ENCODE measurements at regions not wholly inside any gene's neighbourhood (a gene's known extent, or its start where the extent isn't known, plus 50 kb on each side); places are given as distances from the start of the nearest gene placed in this dataset.

GRCh38 chr2:151175864-151176263, 85.8 kb downstream of the RBM43 start:
- TF ChIP-seq HNF4G (IDR thresholded peaks at IDR 0.05) (no peak), NR2F2 (IDR thresholded peaks at IDR 0.05) (no peak), GABPA (IDR thresholded peaks at IDR 0.05 in 1 of 2, conservative IDR thresholded peaks at IDR 0.05 in 1 of 2) (no peak), FOXA2 (IDR thresholded peaks at IDR 0.05) (no peak), RXRA (IDR thresholded peaks at IDR 0.05) (no peak), CTCF (IDR thresholded peaks at IDR 0.05; ENCODE audit: low read depth, low read length, missing input control) (no peak), FOXA1 (IDR thresholded peaks at IDR 0.05) (no peak), SP1 (IDR thresholded peaks at IDR 0.05) (no peak), HNF4A (conservative IDR thresholded peaks at IDR 0.05) (no peak), TAF1 (conservative IDR thresholded peaks at IDR 0.05) (no peak), REST (IDR thresholded peaks at IDR 0.05) (no peak), YY1 (IDR thresholded peaks at IDR 0.05) (no peak), RAD21 (IDR thresholded peaks at IDR 0.05) (no peak), EGR1 (IDR thresholded peaks at IDR 0.05; ENCODE audit: low read depth in 2 of 2) (no peak), JUND (IDR thresholded peaks at IDR 0.05) (no peak)
- TF ChIP-seq, protein P1, sequence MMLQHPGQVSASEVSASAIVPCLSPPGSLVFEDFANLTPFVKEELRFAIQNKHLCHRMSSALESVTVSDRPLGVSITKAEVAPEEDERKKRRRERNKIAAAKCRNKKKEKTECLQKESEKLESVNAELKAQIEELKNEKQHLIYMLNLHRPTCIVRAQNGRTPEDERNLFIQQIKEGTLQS (IDR thresholded peaks at IDR 0.05) = no peak
- TF ChIP-seq, protein P2, sequence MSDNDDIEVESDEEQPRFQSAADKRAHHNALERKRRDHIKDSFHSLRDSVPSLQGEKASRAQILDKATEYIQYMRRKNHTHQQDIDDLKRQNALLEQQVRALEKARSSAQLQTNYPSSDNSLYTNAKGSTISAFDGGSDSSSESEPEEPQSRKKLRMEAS (IDR thresholded peaks at IDR 0.05) = no peak
- TF ChIP-seq, protein P3, sequence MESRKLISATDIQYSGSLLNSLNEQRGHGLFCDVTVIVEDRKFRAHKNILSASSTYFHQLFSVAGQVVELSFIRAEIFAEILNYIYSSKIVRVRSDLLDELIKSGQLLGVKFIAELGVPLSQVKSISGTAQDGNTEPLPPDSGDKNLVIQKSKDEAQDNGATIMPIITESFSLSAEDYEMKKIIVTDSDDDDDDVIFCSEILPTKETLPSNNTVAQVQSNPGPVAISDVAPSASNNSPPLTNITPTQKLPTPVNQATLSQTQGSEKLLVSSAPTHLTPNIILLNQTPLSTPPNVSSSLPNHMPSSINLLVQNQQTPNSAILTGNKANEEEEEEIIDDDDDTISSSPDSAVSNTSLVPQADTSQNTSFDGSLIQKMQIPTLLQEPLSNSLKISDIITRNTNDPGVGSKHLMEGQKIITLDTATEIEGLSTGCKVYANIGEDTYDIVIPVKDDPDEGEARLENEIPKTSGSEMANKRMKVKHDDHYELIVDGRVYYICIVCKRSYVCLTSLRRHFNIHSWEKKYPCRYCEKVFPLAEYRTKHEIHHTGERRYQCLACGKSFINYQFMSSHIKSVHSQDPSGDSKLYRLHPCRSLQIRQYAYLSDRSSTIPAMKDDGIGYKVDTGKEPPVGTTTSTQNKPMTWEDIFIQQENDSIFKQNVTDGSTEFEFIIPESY (IDR thresholded peaks at IDR 0.05) = no peak
- H3K36me3 ChIP-seq (ENCODE audit: control insufficient read depth in 4 of 4, insufficient read depth in 3 of 4, low read depth in 1 of 4, low read length in 3 of 4) = no peaks in the 10 kb centered on the region
- H3K4me3 ChIP-seq (ENCODE audit: low read depth in 1 of 3, low read length in 3 of 3) = no peak overlapping the region
- 68% methylated on average over 5 of the region's 5 CpGs for WGBS
- no peaks in the 10 kb centered on the region for H3K4me1 ChIP-seq (ENCODE audit: control insufficient read depth in 4 of 4, insufficient read depth in 4 of 4, low read length in 3 of 4)
- no peaks in the 10 kb centered on the region for H3K9me3 ChIP-seq (ENCODE audit: control insufficient read depth in 4 of 4, low read length in 3 of 4)
- no peak for DNase-seq (ENCODE audit: low spot score)
- peaks cover 0 to 5% (median 0%) of the 10 kb centered on the region in 4 donors for H3K27me3 ChIP-seq (ENCODE audit: control insufficient read depth in 4 of 4, insufficient read depth in 4 of 4, low read length in 3 of 4)
- no peak overlapping the region for H3K9ac ChIP-seq (ENCODE audit: low read depth in 1 of 2, low read length in 2 of 2)
- H3K27ac ChIP-seq (ENCODE audit: low read depth in 1 of 2, low read length in 2 of 2) = no peak overlapping the region

Measured in liver (tissue), 8 donors.